Lower leg skin (tissue), 4 donors: ENCODE measurements at regions not wholly inside any gene's neighbourhood (a gene's known extent, or its start where the extent isn't known, plus 50 kb on each side); places are given as distances from the start of the nearest gene placed in this dataset.

Experiments
- DNase-seq, 2 donors: peaks; one replicate each; pipeline ENCODE4 v3.0.0-alpha.2; 2019; ENCODE audit warnings: low spot score in 2 of 2
- H3K4me3 ChIP-seq: fragments of 200-600 bp; sonication (generic); 2 replicates; pipeline ENCODE4 v1.5.1; 2017; ENCODE audit warnings: mild to moderate bottlenecking, low read depth; ENCODE audit not compliant: poor library complexity, severe bottlenecking
- POLR2A ChIP-seq, 2 donors: fragments of 450-650 bp; IDR thresholded peaks; one replicate each; pipeline ENCODE4 v1.6.1; 2016 to 2017; ENCODE audit warnings: antibody characterized with exemption in 2 of 2, mild to moderate bottlenecking in 1 of 2, moderate library complexity in 1 of 2
- whole genome bisulfite sequencing, 2 donors: methylation state at CpG; one replicate each; pipeline ENCODE4 v1.1.5; 2018; 5-methylcytosine and 5-hydroxymethylcytosine counted together
- intact Hi-C: fragments of 100-400 bp; cut with DNase I; formaldehyde crosslinking; loops from one replicate; pipeline ENCODE4 v1.15.0; 2023; ENCODE audit warnings: low total_unique reads
- TF ChIP-seq, protein P1 (sequence below), 3 donors: fragments of 450-650 bp; IDR thresholded peaks; one replicate each; pipeline ENCODE4 v1.5.1; 2016; ENCODE audit warnings: antibody characterized with exemption in 3 of 3, mild to moderate bottlenecking in 3 of 3, moderate library complexity in 2 of 3

- TF ChIP-seq, protein P1, sequence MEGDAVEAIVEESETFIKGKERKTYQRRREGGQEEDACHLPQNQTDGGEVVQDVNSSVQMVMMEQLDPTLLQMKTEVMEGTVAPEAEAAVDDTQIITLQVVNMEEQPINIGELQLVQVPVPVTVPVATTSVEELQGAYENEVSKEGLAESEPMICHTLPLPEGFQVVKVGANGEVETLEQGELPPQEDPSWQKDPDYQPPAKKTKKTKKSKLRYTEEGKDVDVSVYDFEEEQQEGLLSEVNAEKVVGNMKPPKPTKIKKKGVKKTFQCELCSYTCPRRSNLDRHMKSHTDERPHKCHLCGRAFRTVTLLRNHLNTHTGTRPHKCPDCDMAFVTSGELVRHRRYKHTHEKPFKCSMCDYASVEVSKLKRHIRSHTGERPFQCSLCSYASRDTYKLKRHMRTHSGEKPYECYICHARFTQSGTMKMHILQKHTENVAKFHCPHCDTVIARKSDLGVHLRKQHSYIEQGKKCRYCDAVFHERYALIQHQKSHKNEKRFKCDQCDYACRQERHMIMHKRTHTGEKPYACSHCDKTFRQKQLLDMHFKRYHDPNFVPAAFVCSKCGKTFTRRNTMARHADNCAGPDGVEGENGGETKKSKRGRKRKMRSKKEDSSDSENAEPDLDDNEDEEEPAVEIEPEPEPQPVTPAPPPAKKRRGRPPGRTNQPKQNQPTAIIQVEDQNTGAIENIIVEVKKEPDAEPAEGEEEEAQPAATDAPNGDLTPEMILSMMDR (IDR thresholded peaks at IDR 0.05) = no peak
- no peak for TF ChIP-seq POLR2A (IDR thresholded peaks at IDR 0.05)
- DNase-seq = no peak
- intact Hi-C loops = no loop called here
- 65 to 76% methylated on average over 3 of the region's 3 CpGs for WGBS, 2 donors
- no peak overlapping the region for H3K4me3 ChIP-seq
Observed at GRCh38 chr1:81126989-81127581, 673.6 kb upstream of the ADGRL2 start.

DNA sequence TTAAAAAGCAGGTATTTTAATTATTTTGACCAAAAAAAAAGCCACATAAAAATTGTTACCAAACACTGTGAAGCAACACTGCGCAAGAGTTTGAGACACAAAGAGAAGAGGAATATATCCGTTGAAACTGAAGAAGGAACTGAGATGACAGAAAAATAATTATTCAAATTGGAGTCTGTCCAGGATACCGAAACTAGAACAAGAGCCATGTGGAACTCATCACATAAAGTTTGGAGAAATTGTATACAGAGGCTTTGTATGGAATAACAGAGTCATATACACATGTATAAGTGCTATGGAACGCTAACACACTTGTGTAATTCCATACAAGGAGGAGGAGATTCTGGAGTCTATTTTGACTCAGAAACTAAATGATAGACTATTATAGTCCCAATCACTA lies 675.1 kb upstream of the ADGRL2 start:
- 51 to 52% methylated on average over 4 of the region's 4 CpGs for WGBS, 2 donors
- DNase-seq = no peak
- intact Hi-C loops = no loop called here
- TF ChIP-seq, protein P1 (IDR thresholded peaks at IDR 0.05) = no peak
- no peak for TF ChIP-seq POLR2A (IDR thresholded peaks at IDR 0.05)
- H3K4me3 ChIP-seq = no peak overlapping the region

- intact Hi-C loops = no loop called here
- WGBS, 2 donors = 83 to 86% methylated on average over 5 of the region's 5 CpGs
- no peak for TF ChIP-seq POLR2A (IDR thresholded peaks at IDR 0.05)
- TF ChIP-seq, protein P1 (IDR thresholded peaks at IDR 0.05) = no peak
- DNase-seq = no peak
- no peak overlapping the region for H3K4me3 ChIP-seq
Observed at GRCh38 chr1:81121306-81121705, 679.4 kb upstream of the ADGRL2 start.

GRCh38 chr1:81119319-81119718 lies 681.4 kb upstream of the ADGRL2 start:
- intact Hi-C loops = no loop called here
- DNase-seq = no peak
- WGBS, 2 donors = 63 to 68% methylated on average over 1 of the region's 1 CpG

GRCh38 chr1:81118550-81118949 lies 682.2 kb upstream of the ADGRL2 start:
- H3K4me3 ChIP-seq = no peak overlapping the region
- no peak for DNase-seq
- intact Hi-C loops = no loop called here
- TF ChIP-seq POLR2A (IDR thresholded peaks at IDR 0.05) = no peak
- TF ChIP-seq, protein P1 (IDR thresholded peaks at IDR 0.05) = no peak

More at GRCh38 chr1:81119319-81119718, 681.4 kb upstream of the ADGRL2 start:
- no peak for TF ChIP-seq POLR2A (IDR thresholded peaks at IDR 0.05)
- TF ChIP-seq, protein P1 (IDR thresholded peaks at IDR 0.05) = no peak
- H3K4me3 ChIP-seq = no peak overlapping the region

DNA sequence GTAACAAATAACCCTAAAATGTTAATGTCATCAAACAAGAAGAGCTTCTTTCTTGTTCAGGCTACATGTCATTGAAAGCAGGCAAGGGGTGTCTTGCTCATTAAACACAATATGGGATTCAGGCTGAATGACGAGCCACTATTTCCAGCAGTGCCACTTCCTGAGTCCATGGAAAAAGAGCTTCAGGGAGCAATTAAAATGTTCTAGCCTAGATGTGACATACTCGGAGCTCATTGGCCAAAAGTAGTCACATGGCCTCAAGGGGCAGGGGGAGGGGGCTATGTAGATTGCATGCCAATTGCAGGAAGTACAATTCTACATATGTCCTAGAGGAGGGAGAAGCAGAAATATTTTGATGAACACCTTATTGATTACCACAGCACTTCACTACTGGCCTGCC lies 685.3 kb upstream of the ADGRL2 start:
- 65 to 79% methylated on average over 2 of the region's 2 CpGs for WGBS, 2 donors
- intact Hi-C loops = no loop called here
- H3K4me3 ChIP-seq = no peak overlapping the region
- DNase-seq = no peak
- TF ChIP-seq, protein P1 (IDR thresholded peaks at IDR 0.05) = no peak
- TF ChIP-seq POLR2A (IDR thresholded peaks at IDR 0.05) = no peak
